ENCODE measurements at regions not wholly inside any gene's neighbourhood (a gene's known extent, or its start where the extent isn't known, plus 50 kb on each side); places are given as distances from the start of the nearest gene placed in this dataset.

DNA sequence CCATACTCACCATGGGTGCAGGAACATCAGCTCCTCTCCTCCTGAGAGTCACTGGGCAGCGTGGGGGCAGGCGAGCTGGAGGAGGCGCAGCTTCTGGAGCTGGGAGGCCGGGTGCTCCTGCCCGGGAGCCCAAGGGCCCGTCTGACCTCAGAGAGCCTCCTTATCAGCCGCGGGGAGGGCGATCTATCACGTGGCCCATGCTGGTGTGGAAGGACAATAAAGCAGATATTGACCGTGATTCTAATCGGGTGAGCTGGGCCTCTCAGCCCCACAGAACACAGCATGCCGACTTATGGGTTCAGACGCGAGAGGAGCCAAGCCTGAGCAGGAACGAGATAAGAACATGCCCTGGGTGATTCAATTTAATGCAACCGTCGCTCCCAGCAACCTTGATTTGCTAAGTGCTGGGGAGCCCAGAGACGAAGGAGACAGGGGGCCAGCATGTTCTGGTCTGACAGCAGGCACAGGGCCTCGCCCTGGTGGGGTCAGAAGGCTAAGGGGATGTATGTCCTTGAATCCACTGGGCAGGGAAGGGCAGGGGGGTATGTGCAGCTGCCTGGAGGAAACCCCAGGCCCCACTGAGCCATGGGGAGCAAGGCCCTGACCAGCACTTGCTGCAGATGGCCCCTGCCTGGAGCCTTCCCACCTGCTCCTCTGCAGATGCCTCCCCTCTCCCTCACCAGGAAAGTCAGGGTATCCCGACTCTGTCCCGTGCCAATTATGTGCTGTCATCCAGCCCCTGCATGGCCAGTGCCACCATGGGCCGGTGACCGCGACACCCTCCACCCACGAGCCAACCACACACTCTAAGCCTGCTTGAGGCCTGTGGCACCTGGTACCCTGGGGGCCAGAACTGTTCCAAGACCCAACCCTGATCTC lies 95.3 kb upstream of the RET start:
- no peaks in the 10 kb centered on the region for H3K36me3 ChIP-seq (ENCODE audit: control insufficient read depth in 2 of 2, insufficient read depth in 2 of 2, low read length in 2 of 2)
- H3K9me3 ChIP-seq (ENCODE audit: control insufficient read depth in 2 of 2, low read length in 2 of 2) = no peaks in the 10 kb centered on the region
- H3K4me3 ChIP-seq (ENCODE audit: low read length in 2 of 2) = no peak overlapping the region
- no peak overlapping the region for H3K27ac ChIP-seq (ENCODE audit: low read length)
- no peaks in the 10 kb centered on the region for H3K27me3 ChIP-seq (ENCODE audit: control insufficient read depth in 1 of 2, insufficient read depth in 2 of 2, low read length in 2 of 2)
- H3K9ac ChIP-seq (ENCODE audit: low read length in 2 of 2) = no peak overlapping the region
- no peaks in the 10 kb centered on the region for H3K4me1 ChIP-seq (ENCODE audit: control insufficient read depth, insufficient read depth, low read length)

DNA sequence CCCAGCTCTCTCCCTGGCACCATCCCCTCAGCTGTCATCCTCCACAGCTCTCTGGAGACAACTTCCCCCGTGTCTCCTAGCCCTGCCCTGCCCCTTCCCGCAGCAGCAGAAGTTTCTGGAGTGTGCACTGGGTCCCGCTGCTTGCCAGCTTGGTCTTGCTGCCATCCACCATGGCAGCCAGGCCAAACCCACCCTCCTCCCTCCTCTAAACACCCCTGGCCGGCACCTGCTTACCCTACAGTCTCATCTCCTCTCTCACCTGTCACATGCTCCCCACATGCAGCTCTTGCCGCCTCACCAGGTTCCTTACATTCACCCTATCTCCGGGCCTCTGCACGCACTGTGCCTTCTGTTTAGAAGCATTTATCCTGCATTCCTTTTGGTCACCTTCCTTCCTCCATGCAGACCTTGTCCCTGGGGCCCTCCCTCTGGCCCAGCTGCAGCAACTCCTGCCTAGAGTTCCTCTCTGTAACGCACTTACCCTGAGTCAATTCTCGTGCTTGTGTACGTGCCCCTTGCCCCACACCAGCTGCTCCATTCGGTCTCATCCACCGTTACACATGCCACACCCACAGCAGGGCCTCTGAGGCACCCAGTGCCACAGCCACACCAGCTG lies 93.9 kb upstream of the RET start:
- H3K4me1 ChIP-seq (ENCODE audit: control insufficient read depth, insufficient read depth, low read length) = no peaks in the 10 kb centered on the region
- H3K9me3 ChIP-seq (ENCODE audit: control insufficient read depth in 2 of 2, low read length in 2 of 2) = no peaks in the 10 kb centered on the region
- no peaks in the 10 kb centered on the region for H3K36me3 ChIP-seq (ENCODE audit: control insufficient read depth in 2 of 2, insufficient read depth in 2 of 2, low read length in 2 of 2)
- no peak overlapping the region for H3K4me3 ChIP-seq (ENCODE audit: low read length in 2 of 2)
- H3K27me3 ChIP-seq (ENCODE audit: control insufficient read depth in 1 of 2, insufficient read depth in 2 of 2, low read length in 2 of 2) = no peaks in the 10 kb centered on the region
- H3K27ac ChIP-seq (ENCODE audit: low read length) = no peak overlapping the region
- no peak overlapping the region for H3K9ac ChIP-seq (ENCODE audit: low read length in 2 of 2)

DNA sequence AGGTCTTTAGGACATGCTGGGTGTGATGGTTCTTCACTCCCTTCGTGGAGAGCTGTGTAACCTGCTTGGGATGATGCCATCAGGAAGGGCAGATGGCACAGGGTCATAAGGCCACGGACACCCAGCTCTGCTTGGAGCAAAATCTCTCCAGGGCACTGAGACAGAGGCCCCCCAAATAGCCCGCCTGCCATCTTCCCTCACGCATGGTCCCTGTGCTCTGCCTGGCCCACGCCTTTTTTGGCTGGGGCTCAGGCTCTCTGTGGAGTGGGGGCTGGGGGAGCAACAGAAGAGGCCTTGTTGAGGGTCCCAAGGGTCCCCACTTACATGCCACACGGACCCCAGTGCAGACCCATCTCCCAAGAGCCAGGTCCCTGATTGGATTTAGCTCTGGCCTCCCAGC lies 93.3 kb upstream of the RET start:
- no peaks in the 10 kb centered on the region for H3K36me3 ChIP-seq (ENCODE audit: control insufficient read depth in 2 of 2, insufficient read depth in 2 of 2, low read length in 2 of 2)
- H3K9me3 ChIP-seq (ENCODE audit: control insufficient read depth in 2 of 2, low read length in 2 of 2) = no peaks in the 10 kb centered on the region
- no peaks in the 10 kb centered on the region for H3K27me3 ChIP-seq (ENCODE audit: control insufficient read depth in 1 of 2, insufficient read depth in 2 of 2, low read length in 2 of 2)
- no peak overlapping the region for H3K27ac ChIP-seq (ENCODE audit: low read length)
- H3K9ac ChIP-seq (ENCODE audit: low read length in 2 of 2) = no peak overlapping the region
- no peaks in the 10 kb centered on the region for H3K4me1 ChIP-seq (ENCODE audit: control insufficient read depth, insufficient read depth, low read length)
- no peak overlapping the region for H3K4me3 ChIP-seq (ENCODE audit: low read length in 2 of 2)

DNA sequence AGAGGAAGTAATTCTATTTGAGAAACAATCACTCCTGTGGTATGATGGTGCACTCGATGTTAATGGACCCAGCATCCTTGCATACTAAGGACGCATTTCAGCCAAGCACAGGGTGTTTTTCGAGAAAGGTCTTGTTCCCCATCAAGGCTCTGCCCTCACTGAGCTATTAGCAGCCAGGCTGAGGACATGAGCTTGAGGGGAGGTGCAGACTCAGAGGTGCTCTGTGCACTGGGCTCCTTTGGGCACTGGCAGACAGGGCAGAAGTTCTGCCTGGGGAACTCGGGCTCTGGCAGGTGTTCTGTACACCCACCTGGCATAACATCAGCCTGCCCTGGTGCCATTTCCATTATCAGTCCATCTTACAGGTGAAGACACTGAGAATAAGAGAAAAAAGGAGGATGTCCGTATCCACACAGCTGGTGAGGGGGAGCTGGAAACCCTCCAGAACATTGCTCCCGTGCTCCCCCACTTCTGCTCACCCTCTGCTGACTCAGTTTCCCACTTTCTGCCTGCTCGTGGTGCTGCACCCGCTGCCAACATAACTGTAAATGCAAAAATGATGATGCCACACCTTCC lies 92.7 kb upstream of the RET start:
- no peak overlapping the region for H3K4me3 ChIP-seq (ENCODE audit: low read length in 2 of 2)
- H3K4me1 ChIP-seq (ENCODE audit: control insufficient read depth, insufficient read depth, low read length) = no peaks in the 10 kb centered on the region
- H3K27me3 ChIP-seq (ENCODE audit: control insufficient read depth in 1 of 2, insufficient read depth in 2 of 2, low read length in 2 of 2) = no peaks in the 10 kb centered on the region
- H3K36me3 ChIP-seq (ENCODE audit: control insufficient read depth in 2 of 2, insufficient read depth in 2 of 2, low read length in 2 of 2) = no peaks in the 10 kb centered on the region
- no peak overlapping the region for H3K9ac ChIP-seq (ENCODE audit: low read length in 2 of 2)
- no peaks in the 10 kb centered on the region for H3K9me3 ChIP-seq (ENCODE audit: control insufficient read depth in 2 of 2, low read length in 2 of 2)
- no peak overlapping the region for H3K27ac ChIP-seq (ENCODE audit: low read length)

DNA sequence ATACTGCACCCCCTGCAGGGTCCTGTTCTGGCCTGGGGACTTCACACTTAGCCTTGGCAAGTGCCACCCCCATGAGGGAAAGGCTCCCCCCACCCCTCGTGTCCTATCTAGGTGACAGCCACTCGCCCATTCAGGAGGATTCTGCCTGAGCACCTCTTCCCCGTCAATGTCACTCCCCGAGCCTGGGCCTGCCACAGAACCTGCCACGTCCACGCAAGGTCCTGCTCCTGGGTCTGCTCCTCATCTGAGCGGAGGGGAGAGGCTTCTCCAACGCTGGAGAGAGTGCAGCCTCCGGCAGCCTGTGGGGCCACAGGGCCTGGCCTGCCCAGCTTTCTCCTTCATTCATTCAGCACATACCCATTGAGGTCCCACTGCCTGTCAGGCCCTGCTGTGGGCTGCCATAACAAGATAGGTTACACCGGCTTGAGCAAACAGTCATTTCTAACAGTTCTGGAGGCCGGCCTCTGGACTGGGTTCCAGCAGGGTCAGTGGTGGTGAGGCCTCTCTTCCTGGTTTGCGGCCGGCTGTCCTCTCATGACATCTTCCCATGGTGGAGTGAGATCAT lies 92.0 kb upstream of the RET start:
- H3K9ac ChIP-seq (ENCODE audit: low read length in 2 of 2) = no peak overlapping the region
- H3K4me3 ChIP-seq (ENCODE audit: low read length in 2 of 2) = no peak overlapping the region
- no peak overlapping the region for H3K27ac ChIP-seq (ENCODE audit: low read length)
- no peaks in the 10 kb centered on the region for H3K9me3 ChIP-seq (ENCODE audit: control insufficient read depth in 2 of 2, low read length in 2 of 2)
- no peaks in the 10 kb centered on the region for H3K36me3 ChIP-seq (ENCODE audit: control insufficient read depth in 2 of 2, insufficient read depth in 2 of 2, low read length in 2 of 2)
- H3K4me1 ChIP-seq (ENCODE audit: control insufficient read depth, insufficient read depth, low read length) = no peaks in the 10 kb centered on the region
- no peaks in the 10 kb centered on the region for H3K27me3 ChIP-seq (ENCODE audit: control insufficient read depth in 1 of 2, insufficient read depth in 2 of 2, low read length in 2 of 2)

DNA sequence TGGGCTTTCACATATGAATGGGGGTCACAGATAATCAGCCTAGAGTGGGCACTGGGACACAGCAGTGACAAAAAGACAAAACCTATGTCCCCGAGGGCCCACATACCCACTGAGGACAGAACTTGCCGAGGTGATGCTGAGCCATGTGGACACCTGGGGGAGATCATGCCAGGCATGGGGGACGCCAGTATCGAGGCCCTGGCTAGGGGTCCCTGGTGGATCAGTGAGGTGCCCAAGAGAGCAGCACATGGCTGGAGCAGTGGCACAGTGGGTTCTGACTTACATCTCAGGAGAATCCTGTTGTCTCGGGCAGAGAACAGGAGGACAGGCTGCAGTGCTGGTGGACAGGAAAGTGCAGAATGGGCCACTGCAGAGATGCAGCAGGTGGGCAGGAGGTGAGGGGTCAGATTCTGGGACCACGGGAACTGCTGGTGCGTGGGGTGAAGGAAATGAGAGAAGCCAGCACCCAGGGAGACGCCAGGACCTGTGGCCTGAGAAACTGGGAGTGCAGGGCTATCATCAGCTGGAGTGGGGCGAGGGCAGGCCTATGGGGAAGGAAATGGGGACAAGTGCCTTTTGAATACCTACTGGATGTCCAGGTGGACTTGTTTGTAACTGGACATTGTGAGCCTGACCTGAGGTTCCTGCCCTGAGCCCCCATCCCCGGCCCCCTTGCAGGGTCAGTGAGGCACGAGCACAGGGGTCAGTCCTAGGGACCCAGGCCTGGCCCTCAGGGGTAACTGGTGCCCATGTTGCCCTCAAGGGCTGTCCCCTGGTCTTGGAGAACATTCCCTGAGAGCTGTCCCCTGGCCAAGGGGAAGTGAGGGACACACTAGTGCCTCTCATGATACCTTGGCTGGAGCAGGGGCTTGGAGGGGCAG lies 91.2 kb upstream of the RET start:
- Histone ChIP-seq H3K4me1 (ENCODE audit: control insufficient read depth, insufficient read depth, low read length) (no peaks in the 10 kb centered on the region), H3K36me3 (ENCODE audit: control insufficient read depth in 2 of 2, insufficient read depth in 2 of 2, low read length in 2 of 2) (no peaks in the 10 kb centered on the region), H3K4me3 (ENCODE audit: low read length in 2 of 2) (no peak overlapping the region), H3K9ac (ENCODE audit: low read length in 2 of 2) (no peak overlapping the region), H3K9me3 (ENCODE audit: control insufficient read depth in 2 of 2, low read length in 2 of 2) (no peaks in the 10 kb centered on the region), H3K27me3 (ENCODE audit: control insufficient read depth in 1 of 2, insufficient read depth in 2 of 2, low read length in 2 of 2) (no peaks in the 10 kb centered on the region), H3K27ac (ENCODE audit: low read length) (no peak overlapping the region)

DNA sequence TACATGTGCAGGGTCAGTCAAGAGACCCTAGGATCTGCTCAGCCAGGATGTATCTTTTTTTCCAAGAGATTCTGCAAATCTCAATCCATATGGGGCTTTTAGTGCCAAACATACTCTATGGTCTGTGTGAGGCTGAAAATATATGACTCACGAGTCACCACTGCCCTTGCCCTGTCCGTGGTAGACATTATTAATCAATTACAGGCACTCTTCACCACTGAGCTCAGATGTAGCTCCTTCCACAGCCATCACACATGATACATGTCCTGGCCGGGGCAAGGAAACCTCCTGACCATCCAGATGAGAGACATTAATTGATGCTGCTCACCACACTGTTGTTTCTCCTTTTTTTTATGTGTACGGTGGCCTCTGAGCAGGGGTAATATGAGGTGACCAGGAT lies 90.2 kb upstream of the RET start:
- Histone ChIP-seq H3K4me1 (ENCODE audit: control insufficient read depth, insufficient read depth, low read length) (no peaks in the 10 kb centered on the region), H3K9ac (ENCODE audit: low read length in 2 of 2) (no peak overlapping the region), H3K36me3 (ENCODE audit: control insufficient read depth in 2 of 2, insufficient read depth in 2 of 2, low read length in 2 of 2) (no peaks in the 10 kb centered on the region), H3K27ac (ENCODE audit: low read length) (no peak overlapping the region), H3K27me3 (ENCODE audit: control insufficient read depth in 1 of 2, insufficient read depth in 2 of 2, low read length in 2 of 2) (no peaks in the 10 kb centered on the region), H3K4me3 (ENCODE audit: low read length in 2 of 2) (no peak overlapping the region), H3K9me3 (ENCODE audit: control insufficient read depth in 2 of 2, low read length in 2 of 2) (no peaks in the 10 kb centered on the region)

DNA sequence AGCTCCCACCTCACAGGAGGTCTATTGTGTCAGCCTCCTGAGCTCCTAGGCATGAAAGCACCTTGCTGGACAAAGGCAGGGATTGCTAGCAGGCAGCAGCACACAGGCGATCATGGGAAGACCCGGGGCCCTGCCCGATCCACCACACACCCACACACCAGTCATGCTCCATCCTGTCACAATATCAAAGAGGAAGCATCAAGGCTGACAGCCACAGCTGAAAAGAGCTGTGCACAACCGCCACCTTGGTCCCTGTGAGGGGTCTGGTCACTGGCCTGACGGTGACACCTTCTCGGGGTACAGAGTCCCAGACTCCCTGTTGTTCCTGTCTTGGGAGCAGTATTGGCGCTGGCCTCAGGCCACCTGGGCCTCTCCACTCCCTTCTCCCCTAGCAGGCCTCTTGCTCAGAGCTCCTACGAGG lies 89.7 kb upstream of the RET start:
- Histone ChIP-seq H3K9ac (ENCODE audit: low read length in 2 of 2) (no peak overlapping the region), H3K27ac (ENCODE audit: low read length) (no peak overlapping the region), H3K27me3 (ENCODE audit: control insufficient read depth in 1 of 2, insufficient read depth in 2 of 2, low read length in 2 of 2) (no peaks in the 10 kb centered on the region), H3K4me3 (ENCODE audit: low read length in 2 of 2) (no peak overlapping the region), H3K36me3 (ENCODE audit: control insufficient read depth in 2 of 2, insufficient read depth in 2 of 2, low read length in 2 of 2) (no peaks in the 10 kb centered on the region), H3K9me3 (ENCODE audit: control insufficient read depth in 2 of 2, low read length in 2 of 2) (no peaks in the 10 kb centered on the region), H3K4me1 (ENCODE audit: control insufficient read depth, insufficient read depth, low read length) (no peaks in the 10 kb centered on the region)

DNA sequence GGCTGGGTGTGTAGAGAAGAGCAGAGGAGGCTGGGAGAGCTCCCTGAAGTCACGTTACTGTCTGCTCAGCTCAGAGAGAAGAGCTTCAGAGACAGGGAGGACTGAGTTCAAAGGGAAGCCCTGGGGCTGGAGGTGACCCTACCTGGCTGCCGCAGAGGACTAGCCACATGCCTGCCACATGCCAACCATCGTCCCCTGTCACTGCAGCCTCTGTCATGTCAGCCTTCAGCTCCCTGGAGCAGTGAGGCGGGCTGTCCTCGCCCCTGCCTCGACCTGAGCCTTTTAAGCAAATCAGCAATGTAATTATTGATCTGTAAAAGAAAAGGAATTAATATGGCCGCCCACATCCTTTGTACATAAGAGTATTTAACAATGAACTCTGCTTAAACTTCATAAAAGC lies 89.3 kb upstream of the RET start:
- Histone ChIP-seq H3K27ac (ENCODE audit: low read length) (no peak overlapping the region), H3K4me3 (ENCODE audit: low read length in 2 of 2) (no peak overlapping the region), H3K9ac (ENCODE audit: low read length in 2 of 2) (no peak overlapping the region), H3K9me3 (ENCODE audit: control insufficient read depth in 2 of 2, low read length in 2 of 2) (no peaks in the 10 kb centered on the region), H3K4me1 (ENCODE audit: control insufficient read depth, insufficient read depth, low read length) (no peaks in the 10 kb centered on the region), H3K36me3 (ENCODE audit: control insufficient read depth in 2 of 2, insufficient read depth in 2 of 2, low read length in 2 of 2) (no peaks in the 10 kb centered on the region), H3K27me3 (ENCODE audit: control insufficient read depth in 1 of 2, insufficient read depth in 2 of 2, low read length in 2 of 2) (no peaks in the 10 kb centered on the region)

DNA sequence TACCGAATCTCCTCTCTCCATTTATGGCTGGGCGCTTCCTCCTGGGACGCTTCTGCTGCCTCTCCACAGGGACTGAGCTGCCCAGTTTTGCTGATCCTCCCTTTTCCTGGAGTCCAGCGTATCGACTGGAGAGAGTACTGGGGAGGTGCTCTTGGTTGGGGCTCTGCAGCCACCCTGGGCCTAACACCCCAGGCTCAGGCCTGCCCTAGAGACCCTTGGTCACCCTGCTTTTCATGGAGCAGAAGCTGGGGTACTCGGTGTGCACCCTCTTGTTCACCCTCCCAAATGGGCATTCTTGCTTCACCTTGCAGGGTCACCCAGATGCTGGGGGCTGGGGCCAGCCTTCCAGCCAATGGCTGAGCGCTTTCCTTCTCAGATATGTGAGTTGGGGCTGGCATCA lies 88.8 kb upstream of the RET start:
- Histone ChIP-seq H3K4me1 (ENCODE audit: control insufficient read depth, insufficient read depth, low read length) (no peaks in the 10 kb centered on the region), H3K9ac (ENCODE audit: low read length in 2 of 2) (no peak overlapping the region), H3K36me3 (ENCODE audit: control insufficient read depth in 2 of 2, insufficient read depth in 2 of 2, low read length in 2 of 2) (no peaks in the 10 kb centered on the region), H3K4me3 (ENCODE audit: low read length in 2 of 2) (no peak overlapping the region), H3K27me3 (ENCODE audit: control insufficient read depth in 1 of 2, insufficient read depth in 2 of 2, low read length in 2 of 2) (no peaks in the 10 kb centered on the region), H3K27ac (ENCODE audit: low read length) (no peak overlapping the region), H3K9me3 (ENCODE audit: control insufficient read depth in 2 of 2, low read length in 2 of 2) (no peaks in the 10 kb centered on the region)

Measured in stomach smooth muscle (tissue), 2 donors.